GM12865 (cell line): ENCODE measurements at regions not wholly inside any gene's neighbourhood (a gene's known extent, or its start where the extent isn't known, plus 50 kb on each side); places are given as distances from the start of the nearest gene placed in this dataset.

Experiments used
- DNase-seq: peaks from one replicate; pipeline ENCODE4 v3.0.0; 2010; ENCODE audit warnings: low read depth
- H3K4me3 ChIP-seq: 2 replicates; pipeline ENCODE4 v1.5.1; 2011; ENCODE audit warnings: mild to moderate bottlenecking, low read depth, low read length, control low read depth
- TF ChIP-seq, protein P1 (sequence below): IDR thresholded peaks from 2 replicates; pipeline ENCODE4 v1.5.1; 2011; ENCODE audit warnings: low read length, control low read depth, low read depth, inconsistent platforms; ENCODE audit not compliant: insufficient read depth; ENCODE audit errors: missing control alignments

- H3K4me3 ChIP-seq = no peak overlapping the region
- no peak for DNase-seq
- TF ChIP-seq, protein P1, sequence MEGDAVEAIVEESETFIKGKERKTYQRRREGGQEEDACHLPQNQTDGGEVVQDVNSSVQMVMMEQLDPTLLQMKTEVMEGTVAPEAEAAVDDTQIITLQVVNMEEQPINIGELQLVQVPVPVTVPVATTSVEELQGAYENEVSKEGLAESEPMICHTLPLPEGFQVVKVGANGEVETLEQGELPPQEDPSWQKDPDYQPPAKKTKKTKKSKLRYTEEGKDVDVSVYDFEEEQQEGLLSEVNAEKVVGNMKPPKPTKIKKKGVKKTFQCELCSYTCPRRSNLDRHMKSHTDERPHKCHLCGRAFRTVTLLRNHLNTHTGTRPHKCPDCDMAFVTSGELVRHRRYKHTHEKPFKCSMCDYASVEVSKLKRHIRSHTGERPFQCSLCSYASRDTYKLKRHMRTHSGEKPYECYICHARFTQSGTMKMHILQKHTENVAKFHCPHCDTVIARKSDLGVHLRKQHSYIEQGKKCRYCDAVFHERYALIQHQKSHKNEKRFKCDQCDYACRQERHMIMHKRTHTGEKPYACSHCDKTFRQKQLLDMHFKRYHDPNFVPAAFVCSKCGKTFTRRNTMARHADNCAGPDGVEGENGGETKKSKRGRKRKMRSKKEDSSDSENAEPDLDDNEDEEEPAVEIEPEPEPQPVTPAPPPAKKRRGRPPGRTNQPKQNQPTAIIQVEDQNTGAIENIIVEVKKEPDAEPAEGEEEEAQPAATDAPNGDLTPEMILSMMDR = no peak
Measured at GRCh38 chr11:95385577-95385976, 154.6 kb upstream of the SESN3 start.

GRCh38 chr11:95379479-95379878, 148.5 kb upstream of the SESN3 start:
- no peak overlapping the region for H3K4me3 ChIP-seq
- DNase-seq = no peak
- TF ChIP-seq, protein P1 = no peak

- no peak overlapping the region for H3K4me3 ChIP-seq
- DNase-seq = no peak
- TF ChIP-seq, protein P1 = no peak
Measured at GRCh38 chr11:95378789-95379188, 147.8 kb upstream of the SESN3 start.

GRCh38 chr11:95378111-95378510, 147.1 kb upstream of the SESN3 start:
- no peak overlapping the region for H3K4me3 ChIP-seq
- DNase-seq = no peak
- TF ChIP-seq, protein P1 = no peak

DNA sequence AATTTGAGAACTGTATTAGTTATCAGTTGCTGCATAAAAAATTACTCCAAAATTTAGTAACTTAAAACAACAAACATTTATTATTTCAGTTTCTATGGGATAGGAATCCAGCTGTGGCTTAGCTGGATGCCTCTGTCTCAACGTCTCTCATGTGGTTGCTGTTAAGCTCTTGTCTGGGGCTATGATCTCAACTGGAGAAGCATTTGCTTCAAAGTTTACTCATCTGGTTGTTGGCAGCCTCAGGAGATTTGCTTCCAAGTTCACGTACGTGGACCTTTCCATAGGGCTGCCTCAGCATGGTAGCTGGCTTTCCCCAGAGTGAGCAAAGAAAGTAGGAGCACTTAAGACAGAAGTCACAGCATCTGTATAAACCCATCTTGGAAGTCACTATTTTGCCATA, 144.9 kb upstream of the SESN3 start:
- H3K4me3 ChIP-seq = no peak overlapping the region
- TF ChIP-seq, protein P1 = no peak
- no peak for DNase-seq

- TF ChIP-seq, protein P1 = no peak
- no peak for DNase-seq
- no peak overlapping the region for H3K4me3 ChIP-seq
Measured at GRCh38 chr11:95375451-95375850, 144.4 kb upstream of the SESN3 start.

DNA sequence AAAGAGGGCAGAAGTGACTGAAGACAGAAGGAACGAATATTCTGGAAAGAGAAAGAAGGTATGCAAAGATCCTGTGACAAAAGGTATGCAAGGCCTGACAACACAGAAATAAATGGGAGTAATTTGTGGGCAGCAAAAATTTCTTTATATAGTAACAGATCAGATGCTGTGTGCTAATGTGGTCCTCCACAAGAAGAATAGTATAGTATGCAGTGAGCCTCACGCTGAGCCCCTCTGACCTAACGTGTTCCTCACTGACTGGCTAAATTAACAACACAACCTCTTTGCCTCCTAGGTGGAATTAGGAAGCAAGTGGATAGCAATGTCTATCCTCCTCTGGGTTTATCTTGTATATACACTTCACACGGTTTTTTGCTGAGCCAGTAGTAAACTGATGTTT, 143.1 kb upstream of the SESN3 start:
- H3K4me3 ChIP-seq = no peak overlapping the region
- no peak for DNase-seq
- TF ChIP-seq, protein P1 = no peak
